OCI-LY7 (cell line): ENCODE measurements at regions not wholly inside any gene's neighbourhood (a gene's known extent, or its start where the extent isn't known, plus 50 kb on each side); places are given as distances from the start of the nearest gene placed in this dataset.

ENCODE experiments used
- BruUV-seq: library from RNA; stranded (reverse); fragments of 400-500 nt; replicated peaks from 2 replicates; lab custom pipeline; 2021; lab: Mats Ljungman, UMichigan
- CTCF ChIA-PET: fragments of 300-600 bp; sonication (Branson Sonifier 250); formaldehyde crosslinking; loops from one replicate; lab custom pipeline; 2022; ENCODE audit warnings: antibody characterized with exemption; ENCODE audit not compliant: unreplicated experiment; lab: Charles Lee
- POLR2A ChIA-PET: fragments of 300-600 bp; sonication (Branson Sonifier 250); formaldehyde crosslinking; loops from one replicate; lab custom pipeline; 2022; ENCODE audit warnings: antibody characterized with exemption; lab: Charles Lee
- DNase-seq: peaks from one replicate; pipeline ENCODE4 v3.0.0-alpha.2; 2015; ENCODE audit warnings: low spot score
- H2AFZ ChIP-seq: fragments of 200-600 bp; sonication (generic), shearing (Covaris generic); 2 replicates; pipeline ENCODE4 v1.6.1; 2014; ENCODE audit warnings: mild to moderate bottlenecking, antibody characterized with exemption, low read length, moderate library complexity
- H3K27ac ChIP-seq: fragments of 200-600 bp; sonication (generic); 2 replicates; pipeline ENCODE4 v1.5.1; 2014; ENCODE audit warnings: mixed run types, low read depth, mild to moderate bottlenecking, moderate library complexity, low read length, inconsistent platforms; ENCODE audit not compliant: poor library complexity, severe bottlenecking
- H3K36me3 ChIP-seq: fragments of 200-600 bp; sonication (generic); 2 replicates; pipeline ENCODE4 v1.6.1; 2014; ENCODE audit warnings: mild to moderate bottlenecking, antibody characterized with exemption, low read length, moderate library complexity, mixed read lengths; ENCODE audit not compliant: insufficient read depth
- H3K4me1 ChIP-seq: fragments of 200-600 bp; sonication (generic); 2 replicates; pipeline ENCODE4 v1.5.1; 2014; ENCODE audit warnings: mild to moderate bottlenecking, low read length; ENCODE audit not compliant: insufficient read depth, poor library complexity, severe bottlenecking
- H3K4me2 ChIP-seq: fragments of 200-600 bp; sonication (generic); 2 replicates; pipeline ENCODE4 v1.6.1; 2014; ENCODE audit warnings: mild to moderate bottlenecking, low read length
- H3K4me3 ChIP-seq: fragments of 200-600 bp; sonication (generic); 2 replicates; pipeline ENCODE4 v1.5.1; 2014; ENCODE audit warnings: mild to moderate bottlenecking, low read depth, low read length; ENCODE audit not compliant: poor library complexity, severe bottlenecking
- H3K79me2 ChIP-seq: fragments of 200-600 bp; sonication (generic); 2 replicates; pipeline ENCODE4 v1.6.1; 2016; ENCODE audit warnings: low read depth, mild to moderate bottlenecking, low read length, moderate library complexity, mixed read lengths; ENCODE audit not compliant: insufficient read depth
- H3K9me2 ChIP-seq: fragments of 200-600 bp; sonication (generic); 2 replicates; pipeline ENCODE4 v1.6.1; 2016; ENCODE audit warnings: mild to moderate bottlenecking, low read length, mixed read lengths; ENCODE audit not compliant: insufficient read depth
- H3K9me3 ChIP-seq: fragments of 200-600 bp; sonication (generic); 2 replicates; pipeline ENCODE4 v1.6.1; 2014; ENCODE audit warnings: mild to moderate bottlenecking, mixed run types, low read length, mixed read lengths
- H4K20me1 ChIP-seq: fragments of 200-600 bp; sonication (generic); 2 replicates; pipeline ENCODE4 v1.6.1; 2014; ENCODE audit warnings: mild to moderate bottlenecking, antibody characterized with exemption, low read length, moderate library complexity, mixed read lengths; ENCODE audit not compliant: insufficient read depth
- EZH2phosphoT487 ChIP-seq: fragments of 200-600 bp; sonication (generic); IDR thresholded peaks from 2 replicates; pipeline ENCODE4 v1.6.1; 2018; ENCODE audit warnings: low read depth, borderline replicate concordance, mild to moderate bottlenecking, mixed run types, antibody characterized with exemption, low read length, moderate library complexity, mixed read lengths
- intact Hi-C: fragments of 100-400 bp; cut with micrococcal nuclease; formaldehyde crosslinking; loops from one replicate; pipeline ENCODE4 v1.10.0; 2022; ENCODE audit not compliant: unreplicated experiment
- TF ChIP-seq, protein P1 (sequence below): fragments of 200-600 bp; sonication (generic); conservative IDR thresholded peaks from 2 replicates; pipeline ENCODE4 v1.5.1; 2014; ENCODE audit warnings: mild to moderate bottlenecking, antibody characterized with exemption, low read length, moderate library complexity, mixed read lengths

DNA sequence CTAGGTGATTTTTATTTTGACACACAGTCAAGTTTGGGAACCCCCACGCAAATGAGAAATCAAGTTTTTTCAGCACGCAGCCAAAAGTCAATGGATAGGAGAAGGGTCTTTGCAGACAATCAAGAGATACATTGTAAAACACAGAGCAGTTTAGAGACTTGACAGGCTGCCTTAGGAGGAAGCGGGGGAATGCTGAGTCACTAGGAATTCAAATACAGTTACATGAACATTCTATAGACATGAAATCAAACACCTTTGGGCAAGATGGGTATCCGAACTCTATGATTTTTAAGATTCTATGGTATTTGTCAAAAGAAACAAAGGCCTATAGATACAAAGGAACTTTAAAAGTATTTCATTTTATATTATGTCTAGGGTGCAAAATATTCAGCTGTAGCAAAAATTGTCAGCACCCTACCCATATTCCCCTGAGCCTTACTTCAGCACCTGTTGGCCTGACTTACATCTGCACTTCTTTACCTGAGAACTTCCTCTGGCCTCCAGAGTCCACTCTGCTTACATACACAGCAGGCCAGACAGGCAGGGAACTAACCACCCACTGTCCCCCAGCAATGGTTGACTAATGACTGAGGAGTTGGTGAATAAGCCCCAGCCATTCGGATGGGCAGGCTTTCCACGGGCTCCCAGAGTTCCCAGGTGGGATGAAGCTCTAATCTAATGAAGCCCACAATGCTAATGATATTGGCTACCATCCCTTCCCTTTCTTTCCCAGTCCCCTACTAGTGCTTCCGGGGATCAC, 289.3 kb upstream of the RORA start:
- DNase-seq: no peak
- H4K20me1 ChIP-seq: no peaks in the 10 kb centered on the region
- no peaks in the 10 kb centered on the region for H3K79me2 ChIP-seq
- intact Hi-C loops: no loop called here
- TF ChIP-seq, protein P1, sequence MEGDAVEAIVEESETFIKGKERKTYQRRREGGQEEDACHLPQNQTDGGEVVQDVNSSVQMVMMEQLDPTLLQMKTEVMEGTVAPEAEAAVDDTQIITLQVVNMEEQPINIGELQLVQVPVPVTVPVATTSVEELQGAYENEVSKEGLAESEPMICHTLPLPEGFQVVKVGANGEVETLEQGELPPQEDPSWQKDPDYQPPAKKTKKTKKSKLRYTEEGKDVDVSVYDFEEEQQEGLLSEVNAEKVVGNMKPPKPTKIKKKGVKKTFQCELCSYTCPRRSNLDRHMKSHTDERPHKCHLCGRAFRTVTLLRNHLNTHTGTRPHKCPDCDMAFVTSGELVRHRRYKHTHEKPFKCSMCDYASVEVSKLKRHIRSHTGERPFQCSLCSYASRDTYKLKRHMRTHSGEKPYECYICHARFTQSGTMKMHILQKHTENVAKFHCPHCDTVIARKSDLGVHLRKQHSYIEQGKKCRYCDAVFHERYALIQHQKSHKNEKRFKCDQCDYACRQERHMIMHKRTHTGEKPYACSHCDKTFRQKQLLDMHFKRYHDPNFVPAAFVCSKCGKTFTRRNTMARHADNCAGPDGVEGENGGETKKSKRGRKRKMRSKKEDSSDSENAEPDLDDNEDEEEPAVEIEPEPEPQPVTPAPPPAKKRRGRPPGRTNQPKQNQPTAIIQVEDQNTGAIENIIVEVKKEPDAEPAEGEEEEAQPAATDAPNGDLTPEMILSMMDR: no peak
- TF ChIP-seq EZH2phosphoT487: no peak
- no peaks in the 10 kb centered on the region for H3K4me1 ChIP-seq
- no peak overlapping the region for H3K27ac ChIP-seq
- H2AFZ ChIP-seq: no peak overlapping the region
- CTCF ChIA-PET: no interaction called here
- BruUV-seq: no TSS peak
- no peaks in the 10 kb centered on the region for H3K36me3 ChIP-seq
- POLR2A ChIA-PET: no interaction called here
- H3K9me2 ChIP-seq: no peaks in the 10 kb centered on the region
- no peaks in the 10 kb centered on the region for H3K9me3 ChIP-seq
- no peak overlapping the region for H3K4me2 ChIP-seq
- no peak overlapping the region for H3K4me3 ChIP-seq

GRCh38 chr15:61517776-61518175, 288.7 kb upstream of the RORA start:
- no peak for TF ChIP-seq EZH2phosphoT487
- Histone ChIP-seq H3K36me3 (no peaks in the 10 kb centered on the region), H3K9me2 (no peaks in the 10 kb centered on the region), H4K20me1 (no peaks in the 10 kb centered on the region), H3K4me3 (no peak overlapping the region), H3K27ac (no peak overlapping the region), H3K4me2 (no peak overlapping the region), H3K4me1 (no peaks in the 10 kb centered on the region), H3K9me3 (no peaks in the 10 kb centered on the region), H2AFZ (no peak overlapping the region), H3K79me2 (no peaks in the 10 kb centered on the region)
- no peak for DNase-seq
- CTCF ChIA-PET: no interaction called here
- BruUV-seq: no TSS peak
- POLR2A ChIA-PET: no interaction called here
- intact Hi-C loops: no loop called here

DNA sequence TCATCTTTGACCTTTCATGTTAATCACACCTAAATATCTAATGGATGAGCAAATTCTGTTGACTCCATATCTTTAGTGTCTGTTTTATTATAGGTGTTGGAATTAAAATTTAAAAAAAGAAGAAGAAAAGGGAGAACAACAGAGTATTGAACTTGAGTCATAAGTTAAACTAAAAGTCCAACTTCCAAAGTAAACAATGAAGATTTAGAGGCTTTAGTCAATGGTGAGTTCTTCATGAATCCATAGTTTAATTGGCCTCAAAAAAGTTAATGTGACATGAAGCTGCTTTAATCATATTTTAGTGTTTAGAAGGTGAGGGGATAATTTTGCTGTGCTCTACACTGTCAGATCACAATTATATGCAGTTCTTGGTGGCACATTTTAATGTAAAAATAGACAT, 288.2 kb upstream of the RORA start:
- Histone ChIP-seq H3K79me2 (no peaks in the 10 kb centered on the region), H3K27ac (no peak overlapping the region), H3K9me3 (no peaks in the 10 kb centered on the region), H3K36me3 (no peaks in the 10 kb centered on the region), H3K9me2 (no peaks in the 10 kb centered on the region), H4K20me1 (no peaks in the 10 kb centered on the region), H3K4me1 (no peaks in the 10 kb centered on the region), H3K4me2 (no peak overlapping the region), H3K4me3 (no peak overlapping the region), H2AFZ (no peak overlapping the region)
- no peak for TF ChIP-seq EZH2phosphoT487
- TF ChIP-seq, protein P1: no peak
- intact Hi-C loops: no loop called here
- ChIA-PET POLR2A (no interaction called here), CTCF (no interaction called here)
- no TSS peak for BruUV-seq
- DNase-seq: no peak
